Osteocyte (in vitro differentiated cells): ENCODE measurements at regions not wholly inside any gene's neighbourhood (a gene's known extent, or its start where the extent isn't known, plus 50 kb on each side); places are given as distances from the start of the nearest gene placed in this dataset.
A peak's percentile ranks its signal among the peaks of the same experiment; 100 is the strongest.
"Not testable (repeated sequence)": the region's sequence is repeated elsewhere in the genome, so short reads cannot be mapped to it uniquely, and the experiment has no call there.

ENCODE experiments used
- DNase-seq: peaks from one replicate; pipeline ENCODE4 v3.0.0; 2021; ENCODE audit warnings: mixed read lengths; ENCODE audit not compliant: unreplicated experiment; ENCODE audit errors: extremely low spot score
- H3K27ac Mint-ChIP-seq: one replicate; pipeline ENCODE4 v1.8.0; 2021; ENCODE audit warnings: mild to moderate bottlenecking, mixed read lengths; ENCODE audit not compliant: unreplicated experiment
- H3K27me3 Mint-ChIP-seq: one replicate; pipeline ENCODE4 v1.8.0; 2021; ENCODE audit warnings: mixed read lengths; ENCODE audit not compliant: unreplicated experiment
- H3K36me3 Mint-ChIP-seq: one replicate; pipeline ENCODE4 v1.8.0; 2021; ENCODE audit warnings: mixed read lengths; ENCODE audit not compliant: unreplicated experiment
- H3K4me1 Mint-ChIP-seq: one replicate; pipeline ENCODE4 v1.8.0; 2021; ENCODE audit warnings: mixed read lengths; ENCODE audit not compliant: unreplicated experiment
- H3K4me3 Mint-ChIP-seq: one replicate; pipeline ENCODE4 v1.8.0; 2021; ENCODE audit warnings: mild to moderate bottlenecking, moderate library complexity, mixed read lengths; ENCODE audit not compliant: unreplicated experiment
- H3K9me3 Mint-ChIP-seq: one replicate; pipeline ENCODE4 v1.8.0; 2021; ENCODE audit warnings: mixed read lengths; ENCODE audit not compliant: unreplicated experiment
- TF ChIP-seq, protein P1 (sequence below): fragments of 200-600 bp; sonication (generic); IDR thresholded peaks from 2 replicates; pipeline ENCODE4 v1.5.0; 2021; ENCODE audit warnings: antibody characterized with exemption, mild to moderate bottlenecking, moderate library complexity

GRCh38 chr6:27700337-27700736 lies 211.9 kb downstream of the OR2B2 start:
- H3K36me3 Mint-ChIP-seq = peaks cover 13% of the 10 kb centered on the region
- no peaks in the 10 kb centered on the region for H3K9me3 Mint-ChIP-seq
- H3K4me1 Mint-ChIP-seq = no peaks in the 10 kb centered on the region
- TF ChIP-seq, protein P1, sequence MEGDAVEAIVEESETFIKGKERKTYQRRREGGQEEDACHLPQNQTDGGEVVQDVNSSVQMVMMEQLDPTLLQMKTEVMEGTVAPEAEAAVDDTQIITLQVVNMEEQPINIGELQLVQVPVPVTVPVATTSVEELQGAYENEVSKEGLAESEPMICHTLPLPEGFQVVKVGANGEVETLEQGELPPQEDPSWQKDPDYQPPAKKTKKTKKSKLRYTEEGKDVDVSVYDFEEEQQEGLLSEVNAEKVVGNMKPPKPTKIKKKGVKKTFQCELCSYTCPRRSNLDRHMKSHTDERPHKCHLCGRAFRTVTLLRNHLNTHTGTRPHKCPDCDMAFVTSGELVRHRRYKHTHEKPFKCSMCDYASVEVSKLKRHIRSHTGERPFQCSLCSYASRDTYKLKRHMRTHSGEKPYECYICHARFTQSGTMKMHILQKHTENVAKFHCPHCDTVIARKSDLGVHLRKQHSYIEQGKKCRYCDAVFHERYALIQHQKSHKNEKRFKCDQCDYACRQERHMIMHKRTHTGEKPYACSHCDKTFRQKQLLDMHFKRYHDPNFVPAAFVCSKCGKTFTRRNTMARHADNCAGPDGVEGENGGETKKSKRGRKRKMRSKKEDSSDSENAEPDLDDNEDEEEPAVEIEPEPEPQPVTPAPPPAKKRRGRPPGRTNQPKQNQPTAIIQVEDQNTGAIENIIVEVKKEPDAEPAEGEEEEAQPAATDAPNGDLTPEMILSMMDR = no peak
- no peak overlapping the region for H3K4me3 Mint-ChIP-seq
- H3K27ac Mint-ChIP-seq = no peak overlapping the region
- DNase-seq = no peak
- H3K27me3 Mint-ChIP-seq = no peaks in the 10 kb centered on the region

- DNase-seq = no peak
- Mint-ChIP-seq H3K36me3 (no peaks in the 10 kb centered on the region), H3K9me3 (no peaks in the 10 kb centered on the region), H3K27me3 (peaks cover 5% of the 10 kb centered on the region), H3K4me1 (peaks cover 16% of the 10 kb centered on the region), H3K4me3 (peak overlapping the region; percentile 92), H3K27ac (peak overlapping the region; percentile 89)
- TF ChIP-seq, protein P1 = no peak
Measured at GRCh38 chr6:27694547-27694874, 217.7 kb downstream of the OR2B2 start.

GRCh38 chr6:27693766-27694546 lies 218.2 kb downstream of the OR2B2 start:
- TF ChIP-seq, protein P1 = no peak
- H3K4me3 Mint-ChIP-seq = peak overlapping the region; percentile 92
- H3K27me3 Mint-ChIP-seq = peaks cover 5% of the 10 kb centered on the region
- DNase-seq = no peak
- H3K9me3 Mint-ChIP-seq = no peaks in the 10 kb centered on the region
- peaks cover 16% of the 10 kb centered on the region for H3K4me1 Mint-ChIP-seq
- H3K36me3 Mint-ChIP-seq = no peaks in the 10 kb centered on the region
- peak overlapping the region; percentile 89 for H3K27ac Mint-ChIP-seq

DNA sequence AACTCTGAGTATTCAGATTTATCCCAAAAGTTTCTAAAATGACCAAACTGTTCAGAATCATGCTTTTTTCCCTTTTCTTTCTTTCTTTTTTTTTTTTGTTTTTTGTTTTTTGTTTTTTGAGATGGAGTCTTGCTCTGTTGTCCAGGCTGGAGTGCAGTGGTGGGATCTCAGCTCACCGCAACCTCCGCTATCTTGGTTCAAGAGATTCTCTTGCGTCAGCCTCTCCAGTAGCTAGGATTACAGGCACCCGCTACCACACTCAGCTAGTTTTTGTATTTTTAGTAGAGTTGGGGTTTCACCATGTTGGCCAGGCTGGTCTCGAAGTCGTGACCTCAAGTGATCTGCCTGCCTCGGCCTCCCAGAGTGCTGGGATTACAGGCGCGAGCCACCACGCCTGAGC lies 219.2 kb upstream of the ZNF184 start:
- H3K4me3 Mint-ChIP-seq, H3K27me3 Mint-ChIP-seq, H3K9me3 Mint-ChIP-seq, H3K27ac Mint-ChIP-seq, H3K36me3 Mint-ChIP-seq, DNase-seq: not testable (repeated sequence)
- peaks cover 25% of the 10 kb centered on the region for H3K4me1 Mint-ChIP-seq

GRCh38 chr6:27688014-27688586 lies 215.2 kb upstream of the ZNF184 start:
- Mint-ChIP-seq H3K4me3 (peak overlapping the region; percentile 79), H3K36me3 (no peaks in the 10 kb centered on the region), H3K4me1 (peaks cover 13% of the 10 kb centered on the region), H3K9me3 (no peaks in the 10 kb centered on the region), H3K27ac (peak overlapping the region; percentile 85), H3K27me3 (peaks cover 5% of the 10 kb centered on the region)
- DNase-seq = peak; percentile 90
- TF ChIP-seq, protein P1 = no peak
